GM23248 (cell line): ENCODE measurements at regions not wholly inside any gene's neighbourhood (a gene's known extent, or its start where the extent isn't known, plus 50 kb on each side); places are given as distances from the start of the nearest gene placed in this dataset.

Experiments
- EZH2 ChIP-seq: fragments of 200-600 bp; sonication (generic); IDR thresholded peaks from 2 replicates; pipeline ENCODE4 v1.6.1; 2018; ENCODE audit warnings: antibody characterized with exemption, mild to moderate bottlenecking; ENCODE audit not compliant: insufficient read depth, poor library complexity, severe bottlenecking
- EZH2phosphoT487 ChIP-seq: fragments of 200-600 bp; sonication (generic); IDR thresholded peaks from 2 replicates; pipeline ENCODE4 v1.6.1; 2018; ENCODE audit warnings: antibody characterized with exemption, moderate library complexity, mild to moderate bottlenecking, low read depth; ENCODE audit not compliant: insufficient read depth

GRCh38 chr2:237152361-237152760 lies 66.7 kb downstream of the COPS8 start:
- TF ChIP-seq EZH2 (no peak), EZH2phosphoT487 (no peak)
